ENCODE measurements at regions not wholly inside any gene's neighbourhood (a gene's known extent, or its start where the extent isn't known, plus 50 kb on each side); places are given as distances from the start of the nearest gene placed in this dataset.

DNA sequence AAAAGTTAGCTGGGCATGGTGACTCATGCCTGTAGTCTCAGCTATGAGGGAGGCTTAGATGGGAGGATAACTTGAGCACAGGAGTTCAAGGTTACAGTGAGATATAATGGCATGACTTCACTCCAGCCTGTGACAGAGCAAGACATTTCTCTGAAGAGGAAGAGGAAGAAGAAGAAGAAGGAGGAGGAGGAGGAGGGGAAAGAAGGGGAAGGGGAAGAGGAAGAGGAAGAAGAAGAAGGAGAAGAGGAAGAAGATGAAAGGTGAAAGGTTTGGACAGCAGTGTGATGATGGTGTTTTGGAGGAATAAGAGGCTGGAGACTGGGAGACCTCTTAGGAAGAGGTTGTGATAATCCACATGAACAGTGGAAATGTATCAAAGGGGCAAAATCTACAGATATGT lies 410.7 kb upstream of the JAG1 start:
- POLR2A ChIA-PET (ENCODE audit: partially characterized antibody): no interaction called here

More for the DNA sequence above, 410.7 kb upstream of the JAG1 start:
- no peak overlapping the region for H2BK5ac ChIP-seq (ENCODE audit: low read depth, low read length)
- H3K79me2 ChIP-seq (ENCODE audit: control insufficient read depth in 1 of 2, insufficient read depth in 2 of 2, low read length in 2 of 2): no peaks in the 10 kb centered on the region
- H3K79me1 ChIP-seq (ENCODE audit: low read depth, low read length): no peaks in the 10 kb centered on the region
- no peak overlapping the region for H2BK120ac ChIP-seq (replicated peaks; ENCODE audit: low read depth, low read length)
- TF ChIP-seq SP4 (IDR thresholded peaks at IDR 0.05; ENCODE audit: low read length): no peak
- no peak overlapping the region for H2BK20ac ChIP-seq (ENCODE audit: low read length)
- no peak overlapping the region for H3K4me2 ChIP-seq (ENCODE audit: insufficient read depth in 1 of 2, low read depth in 2 of 2, low read length in 2 of 2)
- H3K9me3 ChIP-seq (ENCODE audit: insufficient read depth in 2 of 2, low read depth in 1 of 2, low read length in 1 of 2): no peaks in the 10 kb centered on the region
- no peak overlapping the region for H2AK5ac ChIP-seq (ENCODE audit: low read depth, low read length)
- DNase-seq (ENCODE audit: low read depth in 1 of 2, low spot score in 2 of 2) (no peak), FAIRE-seq (no peak)
- H3K56ac ChIP-seq (replicated peaks; ENCODE audit: insufficient read length, low read depth, low read length): no peak overlapping the region
- H3K36me3 ChIP-seq (ENCODE audit: control insufficient read depth in 2 of 4, insufficient read depth in 4 of 4, low read length in 3 of 4): no peaks in the 10 kb centered on the region
- H3K9ac ChIP-seq (replicated peaks in 1 of 4; ENCODE audit: extremely low read depth in 1 of 4, low read depth in 3 of 4, low read length in 3 of 4): no peak overlapping the region
- no peak overlapping the region for H3K14ac ChIP-seq (ENCODE audit: insufficient read length)
- no peak overlapping the region for H4K5ac ChIP-seq (ENCODE audit: insufficient read length, low read depth, low read length)
- no peak overlapping the region for H2AFZ ChIP-seq (ENCODE audit: low read length)
- H4K91ac ChIP-seq (replicated peaks; ENCODE audit: insufficient read length, low read length): no peak overlapping the region
- H3K4ac ChIP-seq (replicated peaks; ENCODE audit: insufficient read length, low read depth, low read length): no peak overlapping the region
- H3K27ac ChIP-seq (ENCODE audit: low read depth, low read length): no peak overlapping the region
- no peak overlapping the region for H2BK15ac ChIP-seq (ENCODE audit: low read length)
- H3K23me2 ChIP-seq (ENCODE audit: low read depth, low read length): no peaks in the 10 kb centered on the region
- H3K27me3 ChIP-seq (replicated peaks in 1 of 4; ENCODE audit: control insufficient read depth in 3 of 4, extremely low read depth in 1 of 4, insufficient read depth in 3 of 4, low read length in 3 of 4): no peaks in the 10 kb centered on the region
- no peak overlapping the region for H2BK12ac ChIP-seq (ENCODE audit: low read depth, low read length)
- no peak overlapping the region for H3K18ac ChIP-seq (ENCODE audit: extremely low read depth, low read length)
- no peak overlapping the region for H4K8ac ChIP-seq (ENCODE audit: extremely low read depth, insufficient read depth, low read length)
- CTCF ChIA-PET (ENCODE audit: partially characterized antibody): interaction anchor here (2.3 kb wide), 1 partner anchor 9 kb away, joined by 7 read pairs; no protein-coding TSS in a partner anchor
- no peaks in the 10 kb centered on the region; a peak in 1 of 7 replicates for H3K4me1 ChIP-seq (replicated peaks in 1 of 4; ENCODE audit: control insufficient read depth in 3 of 4, insufficient read depth in 4 of 4, low read length in 3 of 4)
- no peak overlapping the region for H3K4me3 ChIP-seq (ENCODE audit: extremely low read depth in 1 of 4, insufficient read depth in 2 of 4, low read depth in 3 of 4, low read length in 4 of 4)
- H4K20me1 ChIP-seq (replicated peaks in 1 of 2; ENCODE audit: control insufficient read depth in 1 of 2, insufficient read depth in 2 of 2, low read length in 2 of 2): no peaks in the 10 kb centered on the region
- H3K23ac ChIP-seq (ENCODE audit: insufficient read length): no peak overlapping the region

Data from H1 (cell line).